ENCODE measurements at regions not wholly inside any gene's neighbourhood (a gene's known extent, or its start where the extent isn't known, plus 50 kb on each side); places are given as distances from the start of the nearest gene placed in this dataset.
"Not testable (repeated sequence)": the region's sequence is repeated elsewhere in the genome, so short reads cannot be mapped to it uniquely, and the experiment has no call there.

DNA sequence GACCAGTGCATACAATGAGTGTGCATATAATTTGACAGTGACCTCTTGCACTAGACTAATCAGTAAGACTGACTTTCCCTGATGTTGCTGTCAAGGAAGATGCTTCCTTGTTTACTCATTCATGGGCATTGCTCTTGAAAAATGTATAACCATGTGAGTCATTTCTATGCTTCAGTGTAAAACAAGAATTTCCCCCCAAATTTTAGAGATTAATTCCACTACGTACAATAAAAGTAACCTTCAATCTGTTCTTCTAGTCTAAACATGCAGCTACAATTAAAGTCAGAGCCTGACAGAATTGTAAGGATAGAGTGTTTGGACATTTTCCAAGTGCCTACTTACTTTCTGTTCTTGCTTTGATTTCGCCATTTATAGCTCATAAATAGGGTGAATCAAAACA is 935.7 kb downstream of the RAPGEF2 start:
- Histone ChIP-seq H3K9me3 (ENCODE audit: control insufficient read depth in 2 of 2, low read length in 2 of 2) (no peaks in the 10 kb centered on the region), H3K36me3 (ENCODE audit: control insufficient read depth in 2 of 2, insufficient read depth in 2 of 2, low read length in 2 of 2) (no peaks in the 10 kb centered on the region), H3K4me3 (ENCODE audit: low read length in 2 of 2) (no peak overlapping the region), H3K4me1 (ENCODE audit: control insufficient read depth in 2 of 2, insufficient read depth in 2 of 2, low read length in 2 of 2) (no peaks in the 10 kb centered on the region), H3K27ac (ENCODE audit: low read depth in 2 of 2, low read length in 2 of 2) (no peak overlapping the region), H3K9ac (ENCODE audit: low read depth in 1 of 2, low read length in 2 of 2) (no peak overlapping the region), H3K27me3 (ENCODE audit: control insufficient read depth in 2 of 2, insufficient read depth in 2 of 2, low read length in 2 of 2) (no peaks in the 10 kb centered on the region)

DNA sequence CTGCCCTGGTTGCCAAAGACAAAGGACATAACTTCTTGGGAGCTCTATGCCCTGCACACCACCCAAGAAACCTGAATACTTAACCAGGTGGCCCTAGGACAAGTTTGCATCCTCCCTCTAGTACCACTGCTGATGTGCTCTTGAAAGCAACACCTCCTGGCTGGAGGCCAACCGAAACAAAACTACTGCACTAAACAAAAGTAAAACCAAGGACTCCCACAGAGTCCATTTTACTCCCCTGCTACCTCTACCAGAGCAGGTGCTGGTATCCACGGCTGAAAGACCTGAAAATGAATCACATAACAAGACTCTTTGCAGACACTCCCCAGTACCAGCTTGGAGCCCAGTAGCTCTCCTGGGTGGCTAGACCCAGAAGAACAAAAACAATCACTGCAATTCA is 941.8 kb downstream of the RAPGEF2 start:
- H3K9ac ChIP-seq (ENCODE audit: low read depth in 1 of 2, low read length in 2 of 2): no peak overlapping the region
- H3K4me1 ChIP-seq (ENCODE audit: control insufficient read depth in 2 of 2, insufficient read depth in 2 of 2, low read length in 2 of 2): no peaks in the 10 kb centered on the region
- no peaks in the 10 kb centered on the region for H3K27me3 ChIP-seq (ENCODE audit: control insufficient read depth in 2 of 2, insufficient read depth in 2 of 2, low read length in 2 of 2)
- no peak overlapping the region for H3K4me3 ChIP-seq (ENCODE audit: low read length in 2 of 2)
- no peaks in the 10 kb centered on the region for H3K36me3 ChIP-seq (ENCODE audit: control insufficient read depth in 2 of 2, insufficient read depth in 2 of 2, low read length in 2 of 2)
- H3K27ac ChIP-seq (ENCODE audit: low read depth in 2 of 2, low read length in 2 of 2): no peak overlapping the region
- H3K9me3 ChIP-seq (ENCODE audit: control insufficient read depth in 2 of 2, low read length in 2 of 2): no peaks in the 10 kb centered on the region

GRCh38 chr4:160082432-160083207 is 979.7 kb downstream of the RAPGEF2 start:
- Histone ChIP-seq H3K9me3 (ENCODE audit: control insufficient read depth in 2 of 2, low read length in 2 of 2) (no peaks in the 10 kb centered on the region), H3K4me1 (ENCODE audit: control insufficient read depth in 2 of 2, insufficient read depth in 2 of 2, low read length in 2 of 2) (no peaks in the 10 kb centered on the region), H3K36me3 (ENCODE audit: control insufficient read depth in 2 of 2, insufficient read depth in 2 of 2, low read length in 2 of 2) (no peaks in the 10 kb centered on the region), H3K27me3 (ENCODE audit: control insufficient read depth in 2 of 2, insufficient read depth in 2 of 2, low read length in 2 of 2) (no peaks in the 10 kb centered on the region), H3K9ac (ENCODE audit: low read depth in 1 of 2, low read length in 2 of 2) (no peak overlapping the region), H3K4me3 (ENCODE audit: low read length in 2 of 2) (no peak overlapping the region), H3K27ac (ENCODE audit: low read depth in 2 of 2, low read length in 2 of 2) (no peak overlapping the region)

GRCh38 chr4:160091631-160092030 is 988.8 kb downstream of the RAPGEF2 start:
- Histone ChIP-seq H3K27me3 (ENCODE audit: control insufficient read depth in 2 of 2, insufficient read depth in 2 of 2, low read length in 2 of 2) (no peaks in the 10 kb centered on the region), H3K27ac (ENCODE audit: low read depth in 2 of 2, low read length in 2 of 2) (no peak overlapping the region), H3K4me3 (ENCODE audit: low read length in 2 of 2) (no peak overlapping the region), H3K4me1 (ENCODE audit: control insufficient read depth in 2 of 2, insufficient read depth in 2 of 2, low read length in 2 of 2) (no peaks in the 10 kb centered on the region), H3K9ac (ENCODE audit: low read depth in 1 of 2, low read length in 2 of 2) (no peak overlapping the region), H3K9me3 (ENCODE audit: control insufficient read depth in 2 of 2, low read length in 2 of 2) (no peaks in the 10 kb centered on the region), H3K36me3 (ENCODE audit: control insufficient read depth in 2 of 2, insufficient read depth in 2 of 2, low read length in 2 of 2) (no peaks in the 10 kb centered on the region)

GRCh38 chr4:160100316-160100715 is 997.4 kb downstream of the RAPGEF2 start:
- Histone ChIP-seq H3K36me3 (ENCODE audit: control insufficient read depth in 2 of 2, insufficient read depth in 2 of 2, low read length in 2 of 2) (no peaks in the 10 kb centered on the region), H3K9me3 (ENCODE audit: control insufficient read depth in 2 of 2, low read length in 2 of 2) (no peaks in the 10 kb centered on the region), H3K4me3 (ENCODE audit: low read length in 2 of 2) (no peak overlapping the region), H3K9ac (ENCODE audit: low read depth in 1 of 2, low read length in 2 of 2) (no peak overlapping the region), H3K4me1 (ENCODE audit: control insufficient read depth in 2 of 2, insufficient read depth in 2 of 2, low read length in 2 of 2) (no peaks in the 10 kb centered on the region), H3K27me3 (ENCODE audit: control insufficient read depth in 2 of 2, insufficient read depth in 2 of 2, low read length in 2 of 2) (no peaks in the 10 kb centered on the region), H3K27ac (ENCODE audit: low read depth in 2 of 2, low read length in 2 of 2) (no peak overlapping the region)

- Histone ChIP-seq H3K9me3 (ENCODE audit: control insufficient read depth in 2 of 2, low read length in 2 of 2) (no peaks in the 10 kb centered on the region), H3K4me1 (ENCODE audit: control insufficient read depth in 2 of 2, insufficient read depth in 2 of 2, low read length in 2 of 2) (no peaks in the 10 kb centered on the region), H3K36me3 (ENCODE audit: control insufficient read depth in 2 of 2, insufficient read depth in 2 of 2, low read length in 2 of 2) (no peaks in the 10 kb centered on the region), H3K27me3 (ENCODE audit: control insufficient read depth in 2 of 2, insufficient read depth in 2 of 2, low read length in 2 of 2) (no peaks in the 10 kb centered on the region), H3K27ac (ENCODE audit: low read depth in 2 of 2, low read length in 2 of 2) (no peak overlapping the region), H3K9ac (ENCODE audit: low read depth in 1 of 2, low read length in 2 of 2) (no peak overlapping the region), H3K4me3 (ENCODE audit: low read length in 2 of 2) (no peak overlapping the region)
Measured at GRCh38 chr4:160110891-160111290, 1008.0 kb downstream of the RAPGEF2 start.

DNA sequence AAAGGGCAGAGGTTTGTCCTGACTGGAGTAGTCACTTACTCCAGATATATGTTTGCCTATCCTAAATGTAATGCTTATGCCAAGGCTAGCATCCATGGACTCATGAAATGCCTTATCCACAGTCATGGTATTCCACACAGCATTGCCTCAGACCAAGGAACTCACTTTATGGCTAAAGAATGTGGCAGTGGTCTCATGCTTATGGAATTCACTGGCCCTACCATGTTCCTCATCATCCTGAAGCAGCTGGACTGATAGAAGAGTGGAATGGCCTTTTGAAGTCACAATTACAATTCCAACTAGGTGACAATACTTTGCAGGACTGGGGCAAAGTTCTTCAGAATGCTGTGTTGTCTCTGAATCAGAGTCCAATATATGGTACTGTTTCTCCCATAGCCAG is 1014.8 kb downstream of the RAPGEF2 start:
- no peaks in the 10 kb centered on the region for H3K27me3 ChIP-seq (ENCODE audit: control insufficient read depth in 2 of 2, insufficient read depth in 2 of 2, low read length in 2 of 2)
- H3K4me3 ChIP-seq (ENCODE audit: low read length in 2 of 2): no peak overlapping the region
- H3K27ac ChIP-seq (ENCODE audit: low read depth in 2 of 2, low read length in 2 of 2): no peak overlapping the region
- no peaks in the 10 kb centered on the region for H3K4me1 ChIP-seq (ENCODE audit: control insufficient read depth in 2 of 2, insufficient read depth in 2 of 2, low read length in 2 of 2)
- no peaks in the 10 kb centered on the region for H3K9me3 ChIP-seq (ENCODE audit: control insufficient read depth in 2 of 2, low read length in 2 of 2)
- no peaks in the 10 kb centered on the region for H3K36me3 ChIP-seq (ENCODE audit: control insufficient read depth in 2 of 2, insufficient read depth in 2 of 2, low read length in 2 of 2)
- H3K9ac ChIP-seq (ENCODE audit: low read depth in 1 of 2, low read length in 2 of 2): no peak overlapping the region

- H3K9me3 ChIP-seq (ENCODE audit: control insufficient read depth in 2 of 2, low read length in 2 of 2); H3K9ac ChIP-seq (ENCODE audit: low read depth in 1 of 2, low read length in 2 of 2); H3K36me3 ChIP-seq (ENCODE audit: control insufficient read depth in 2 of 2, insufficient read depth in 2 of 2, low read length in 2 of 2); H3K4me3 ChIP-seq (ENCODE audit: low read length in 2 of 2); H3K27me3 ChIP-seq (ENCODE audit: control insufficient read depth in 2 of 2, insufficient read depth in 2 of 2, low read length in 2 of 2); H3K4me1 ChIP-seq (ENCODE audit: control insufficient read depth in 2 of 2, insufficient read depth in 2 of 2, low read length in 2 of 2); H3K27ac ChIP-seq (ENCODE audit: low read depth in 2 of 2, low read length in 2 of 2): not testable (repeated sequence)
Measured at GRCh38 chr4:160125576-160126287, 1022.9 kb downstream of the RAPGEF2 start.

GRCh38 chr4:160127211-160127610 is 1024.3 kb downstream of the RAPGEF2 start:
- no peak overlapping the region for H3K27ac ChIP-seq (ENCODE audit: low read depth in 2 of 2, low read length in 2 of 2)
- H3K4me3 ChIP-seq (ENCODE audit: low read length in 2 of 2): no peak overlapping the region
- no peaks in the 10 kb centered on the region for H3K36me3 ChIP-seq (ENCODE audit: control insufficient read depth in 2 of 2, insufficient read depth in 2 of 2, low read length in 2 of 2)
- no peaks in the 10 kb centered on the region for H3K4me1 ChIP-seq (ENCODE audit: control insufficient read depth in 2 of 2, insufficient read depth in 2 of 2, low read length in 2 of 2)
- no peaks in the 10 kb centered on the region for H3K9me3 ChIP-seq (ENCODE audit: control insufficient read depth in 2 of 2, low read length in 2 of 2)
- H3K9ac ChIP-seq (ENCODE audit: low read depth in 1 of 2, low read length in 2 of 2): no peak overlapping the region
- no peaks in the 10 kb centered on the region for H3K27me3 ChIP-seq (ENCODE audit: control insufficient read depth in 2 of 2, insufficient read depth in 2 of 2, low read length in 2 of 2)

DNA sequence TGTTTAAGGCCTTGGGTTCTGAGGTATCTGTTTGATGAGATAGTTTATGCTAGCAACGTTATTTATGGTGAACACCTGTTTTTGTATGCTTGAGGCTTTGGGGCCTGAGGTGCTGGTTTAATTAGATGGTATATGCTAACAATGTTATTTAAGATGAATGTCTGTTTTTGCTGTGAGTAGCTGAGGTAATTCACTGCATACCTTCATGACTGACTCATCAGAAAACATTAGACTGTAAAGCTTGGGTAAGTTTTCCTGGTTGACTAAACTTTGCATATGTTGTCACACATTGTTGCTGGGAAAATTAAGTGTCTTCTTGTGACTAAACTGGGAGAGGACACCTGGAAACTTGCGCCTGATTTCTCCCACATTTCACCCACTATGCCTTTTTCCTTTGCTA is 1026.6 kb downstream of the RAPGEF2 start:
- Histone ChIP-seq H3K36me3 (ENCODE audit: control insufficient read depth in 2 of 2, insufficient read depth in 2 of 2, low read length in 2 of 2) (no peaks in the 10 kb centered on the region), H3K4me1 (ENCODE audit: control insufficient read depth in 2 of 2, insufficient read depth in 2 of 2, low read length in 2 of 2) (no peaks in the 10 kb centered on the region), H3K4me3 (ENCODE audit: low read length in 2 of 2) (no peak overlapping the region), H3K9ac (ENCODE audit: low read depth in 1 of 2, low read length in 2 of 2) (no peak overlapping the region), H3K27ac (ENCODE audit: low read depth in 2 of 2, low read length in 2 of 2) (no peak overlapping the region), H3K27me3 (ENCODE audit: control insufficient read depth in 2 of 2, insufficient read depth in 2 of 2, low read length in 2 of 2) (no peaks in the 10 kb centered on the region), H3K9me3 (ENCODE audit: control insufficient read depth in 2 of 2, low read length in 2 of 2) (peaks cover 0 to 2% of the 10 kb centered on the region in 2 donors)

Measured in mucosa of rectum (tissue), 2 donors.